Endothelial cell of umbilical vein (primary cell): ENCODE measurements at regions not wholly inside any gene's neighbourhood (a gene's known extent, or its start where the extent isn't known, plus 50 kb on each side); places are given as distances from the start of the nearest gene placed in this dataset.

Source experiments
- BruUV-seq: library from RNA; stranded (reverse); fragments of 400-500 nt; replicated peaks from 2 replicates; lab custom pipeline; 2021; lab: Mats Ljungman, UMichigan
- CTCF ChIA-PET: fragments of 300-600, 350-600 bp; sonication (Branson Sonifier 250); formaldehyde crosslinking; loops from one replicate; lab custom pipeline; 2021; ENCODE audit warnings: antibody characterized with exemption, inconsistent platforms; lab: Charles Lee
- POLR2A ChIA-PET: fragments of 300-600, 350-600 bp; sonication (Branson Sonifier 250); formaldehyde crosslinking; loops from one replicate; lab custom pipeline; 2021; ENCODE audit warnings: antibody characterized with exemption, inconsistent platforms; lab: Charles Lee
- DNase-seq: peaks from one replicate; pipeline ENCODE4 v3.0.0-alpha.2; 2011; ENCODE audit warnings: low read depth, low spot score
- FAIRE-seq: peaks from 2 replicates; lab custom pipeline; 2011; peaks lifted over from hg19 to GRCh38; lab: Jason Lieb, UNC
- H2AFZ ChIP-seq: 2 replicates; pipeline ENCODE4 v1.6.0; 2012; ENCODE audit warnings: low read depth, low read length, control low read depth, inconsistent platforms
- H3K27ac ChIP-seq: 2 replicates; pipeline ENCODE4 v1.5.1; 2011; ENCODE audit warnings: low read depth, mild to moderate bottlenecking, control low read depth, low read length, moderate library complexity; ENCODE audit not compliant: insufficient read depth
- H3K27me3 ChIP-seq, 2 experiments: 2 replicates each; pipeline versions ENCODE4 v1.6.0 to v1.6.1; 2011; ENCODE audit warnings: low read length in 2 of 2, mixed read lengths in 1 of 2; ENCODE audit not compliant: control insufficient read depth in 2 of 2, insufficient read depth in 2 of 2
- H3K36me3 ChIP-seq, 2 experiments: 2 replicates in 1 of 2; 3 replicates in 1 of 2; pipeline ENCODE4 v1.5.1; 2011; ENCODE audit warnings: low read length in 2 of 2, mild to moderate bottlenecking in 1 of 2, moderate library complexity in 1 of 2; ENCODE audit not compliant: control insufficient read depth in 2 of 2, insufficient read depth in 2 of 2; ENCODE audit errors: extremely low read depth in 1 of 2
- H3K4me1 ChIP-seq: 3 replicates; pipeline ENCODE4 v1.5.1; 2011; ENCODE audit warnings: mild to moderate bottlenecking, low read length; ENCODE audit not compliant: control insufficient read depth, insufficient read depth; ENCODE audit errors: extremely low read depth
- H3K4me2 ChIP-seq: 2 replicates; pipeline ENCODE4 v1.6.1; 2011; ENCODE audit warnings: low read length, control low read depth, mixed read lengths; ENCODE audit not compliant: insufficient read depth
- H3K4me3 ChIP-seq, 3 experiments: fragments of 200-600 bp in 1 of 3; sonication (generic), shearing (Covaris generic) in 1 of 3; replicated peaks in 1 of 3; 2 replicates each; pipeline ENCODE4 v1.5.1; 2011 to 2016; ENCODE audit warnings: control low read depth in 3 of 3, low read length in 3 of 3, mild to moderate bottlenecking in 2 of 3, inconsistent platforms in 1 of 3, low read depth in 1 of 3, moderate library complexity in 1 of 3; ENCODE audit not compliant: insufficient read depth in 1 of 3
- H3K79me2 ChIP-seq: 2 replicates; pipeline ENCODE4 v1.6.0; 2012; ENCODE audit warnings: low read length, inconsistent platforms; ENCODE audit not compliant: control insufficient read depth, insufficient read depth
- H3K9ac ChIP-seq: replicated peaks from 2 replicates; pipeline ENCODE3; 2011; ENCODE audit warnings: low read length, control low read depth; ENCODE audit not compliant: insufficient read depth; ENCODE audit errors: extremely low read depth
- H3K9me1 ChIP-seq: replicated peaks from 3 replicates; pipeline ENCODE4 v1.6.0; 2011; ENCODE audit warnings: mild to moderate bottlenecking, low read length; ENCODE audit not compliant: control insufficient read depth, insufficient read depth; ENCODE audit errors: extremely low read depth
- H3K9me3 ChIP-seq: replicated peaks from 2 replicates; pipeline ENCODE4 v1.5.1; 2012; ENCODE audit warnings: low read length, inconsistent platforms; ENCODE audit not compliant: control insufficient read depth, insufficient read depth
- H4K20me1 ChIP-seq: replicated peaks from 2 replicates; pipeline ENCODE3; 2011; ENCODE audit warnings: mild to moderate bottlenecking, low read length; ENCODE audit not compliant: control insufficient read depth, insufficient read depth; ENCODE audit errors: extremely low read depth
- CTCF ChIP-seq, 2 donors: IDR thresholded peaks; 1 replicate in 1 of 2; 2 replicates in 1 of 2; pipeline ENCODE4 v1.5.1; 2011; ENCODE audit warnings: low read length in 2 of 2, mild to moderate bottlenecking in 2 of 2, moderate library complexity in 2 of 2, control low read depth in 1 of 2, inconsistent platforms in 1 of 2, low read depth in 1 of 2; ENCODE audit not compliant: insufficient read depth in 1 of 2; ENCODE audit errors: extremely low read depth in 1 of 2
- EZH2 ChIP-seq: IDR thresholded peaks from 2 replicates; pipeline ENCODE4 v1.6.1; 2012; ENCODE audit warnings: borderline replicate concordance, low read depth, mild to moderate bottlenecking, moderate library complexity, low read length, inconsistent platforms; ENCODE audit not compliant: severe bottlenecking
- FOS ChIP-seq: IDR thresholded peaks from 2 replicates; pipeline ENCODE4 v1.6.1; 2011; ENCODE audit warnings: mild to moderate bottlenecking, low read length, moderate library complexity, borderline replicate concordance; ENCODE audit not compliant: insufficient read depth
- JUN ChIP-seq: IDR thresholded peaks from 2 replicates; pipeline ENCODE4 v1.6.1; 2011; ENCODE audit warnings: borderline replicate concordance, low read depth; ENCODE audit not compliant: insufficient read length, insufficient read depth
- MAX ChIP-seq: IDR thresholded peaks from 2 replicates; pipeline ENCODE4 v1.6.1; 2011; ENCODE audit not compliant: insufficient read depth, insufficient read length
- MYC ChIP-seq: IDR thresholded peaks from one replicate; pipeline ENCODE4 v1.6.1; 2011; ENCODE audit warnings: mild to moderate bottlenecking, low read depth, low read length
- dilution Hi-C: fragments of 300-500 bp; cut with MboI; formaldehyde crosslinking; loops from one replicate; pipeline ENCODE4 v1.15.0; 2019; ENCODE audit warnings: low sequenced_read_pairs; ENCODE audit not compliant: extremely low pct_ligation_motif_present
- intact Hi-C: fragments of 100-400 bp; cut with micrococcal nuclease; formaldehyde crosslinking; loops from one replicate; pipeline ENCODE4 v1.10.0; 2022

- no peaks in the 10 kb centered on the region for H3K9me3 ChIP-seq
- CTCF ChIA-PET: no interaction called here
- no peak for TF ChIP-seq EZH2
- TF ChIP-seq MAX: no peak
- intact Hi-C loops (no loop called here), dilution Hi-C loops (no loop called here)
- no TSS peak for BruUV-seq
- no peaks in the 10 kb centered on the region for H3K4me1 ChIP-seq
- no peaks in the 10 kb centered on the region for H3K36me3 ChIP-seq
- POLR2A ChIA-PET: no interaction called here
- DNase-seq: no peak
- H3K9ac ChIP-seq: no peak overlapping the region
- no peak overlapping the region for H3K4me3 ChIP-seq
- no peaks in the 10 kb centered on the region for H3K9me1 ChIP-seq
- H2AFZ ChIP-seq: no peak overlapping the region
- FAIRE-seq: no peak
- no peak overlapping the region for H3K27ac ChIP-seq
- no peaks in the 10 kb centered on the region for H4K20me1 ChIP-seq
- no peaks in the 10 kb centered on the region for H3K79me2 ChIP-seq
- H3K4me2 ChIP-seq: no peak overlapping the region
- H3K27me3 ChIP-seq: no peaks in the 10 kb centered on the region
These were observed 389.6 kb upstream of the C1orf87 start for GRCh38 chr1:60463146-60463545.

- H3K79me2 ChIP-seq: no peaks in the 10 kb centered on the region
- no peaks in the 10 kb centered on the region for H4K20me1 ChIP-seq
- H3K4me1 ChIP-seq: no peaks in the 10 kb centered on the region
- H3K9me1 ChIP-seq: no peaks in the 10 kb centered on the region
- H3K9me3 ChIP-seq: no peaks in the 10 kb centered on the region
- H3K4me3 ChIP-seq: no peak overlapping the region
- intact Hi-C loops: no loop called here
- no peak overlapping the region for H3K9ac ChIP-seq
- dilution Hi-C loops: no loop called here
- no peak for FAIRE-seq
- ChIA-PET POLR2A (no interaction called here), CTCF (no interaction called here)
- BruUV-seq: no TSS peak
- no peaks in the 10 kb centered on the region for H3K36me3 ChIP-seq
- no peaks in the 10 kb centered on the region for H3K27me3 ChIP-seq
- H3K27ac ChIP-seq: no peak overlapping the region
- no peak for TF ChIP-seq CTCF (IDR thresholded peaks at IDR 0.05; ENCODE audit: extremely low read depth in 1 of 2, insufficient read depth in 1 of 2, low read depth in 1 of 2, low read length in 2 of 2)
- peak; percentile 34 for TF ChIP-seq FOS
- no peak for TF ChIP-seq MAX
- TF ChIP-seq JUN: no peak
- TF ChIP-seq EZH2: no peak
- no peak for TF ChIP-seq MYC
- H3K4me2 ChIP-seq: no peak overlapping the region
- H2AFZ ChIP-seq: peak overlapping the region; percentile 51
- peak; percentile 13 for DNase-seq
These were observed 388.5 kb upstream of the C1orf87 start for GRCh38 chr1:60461925-60462595.
